ENCODE measurements at regions not wholly inside any gene's neighbourhood (a gene's known extent, or its start where the extent isn't known, plus 50 kb on each side); places are given as distances from the start of the nearest gene placed in this dataset.

DNA sequence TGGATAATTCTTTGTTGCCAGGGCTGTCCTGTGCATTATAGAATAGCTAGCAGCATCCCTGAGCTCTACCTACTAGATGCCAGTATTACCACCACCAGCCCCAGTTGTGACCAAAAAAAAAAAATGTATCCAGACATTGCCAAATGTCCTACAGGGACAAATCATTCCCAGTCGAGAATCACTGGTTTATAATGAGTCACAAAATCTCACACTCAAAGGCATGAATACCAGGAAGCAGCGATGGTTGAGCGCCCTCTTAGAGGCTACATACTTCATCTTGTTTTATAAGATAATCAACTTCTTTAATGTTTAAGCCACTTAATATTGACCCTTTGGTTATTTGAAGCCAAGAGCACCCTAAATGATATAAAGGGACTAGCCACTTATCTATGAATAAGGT is 297.3 kb downstream of the DHX15 start:
- no peak for DNase-seq

- no peak for DNase-seq
These were observed 298.6 kb downstream of the DHX15 start for GRCh38 chr4:24285759-24286158.

- DNase-seq: no peak
These were observed 301.9 kb downstream of the DHX15 start for GRCh38 chr4:24282446-24282845.

GRCh38 chr4:24279911-24280375 is 304.4 kb downstream of the DHX15 start:
- DNase-seq: no peak

DNA sequence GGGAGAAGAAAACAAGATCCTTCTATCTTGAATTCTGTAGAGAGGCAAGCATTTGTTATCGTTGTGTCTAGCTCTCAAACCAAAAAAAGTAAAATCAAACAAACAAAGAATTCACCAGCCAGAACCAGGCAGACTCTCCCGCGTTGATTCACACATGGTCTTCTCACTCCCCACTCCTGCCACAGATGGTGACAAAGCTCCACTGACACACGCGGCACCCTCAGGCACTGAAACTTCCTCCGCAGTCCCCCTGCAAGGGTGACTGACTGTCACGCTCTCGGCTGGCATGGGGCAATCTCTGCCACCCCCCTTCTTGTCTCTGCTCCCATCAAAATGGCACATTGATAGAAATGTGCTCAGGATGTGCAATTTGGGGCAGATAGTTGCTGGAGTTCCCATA is 304.9 kb downstream of the DHX15 start:
- no peak for DNase-seq

DNA sequence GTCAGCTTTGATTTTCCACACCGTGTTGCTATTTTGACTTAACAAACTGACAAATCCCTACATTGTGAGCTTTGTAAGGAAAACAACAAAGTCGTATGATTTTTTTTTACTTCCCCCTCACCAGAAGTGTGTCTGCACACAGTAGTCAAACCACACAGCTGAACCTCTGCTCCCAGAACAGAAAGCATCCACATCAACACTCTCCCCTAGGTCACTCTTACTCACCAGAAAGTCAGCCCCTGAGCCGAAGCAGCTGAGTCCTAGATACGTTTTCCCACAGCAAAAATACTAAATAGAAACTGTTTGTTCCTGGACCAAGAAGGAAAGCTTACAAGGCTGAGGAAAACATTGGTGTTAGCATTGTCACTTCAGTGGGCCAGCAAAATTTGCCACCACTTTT is 305.7 kb downstream of the DHX15 start:
- DNase-seq: no peak

DNA sequence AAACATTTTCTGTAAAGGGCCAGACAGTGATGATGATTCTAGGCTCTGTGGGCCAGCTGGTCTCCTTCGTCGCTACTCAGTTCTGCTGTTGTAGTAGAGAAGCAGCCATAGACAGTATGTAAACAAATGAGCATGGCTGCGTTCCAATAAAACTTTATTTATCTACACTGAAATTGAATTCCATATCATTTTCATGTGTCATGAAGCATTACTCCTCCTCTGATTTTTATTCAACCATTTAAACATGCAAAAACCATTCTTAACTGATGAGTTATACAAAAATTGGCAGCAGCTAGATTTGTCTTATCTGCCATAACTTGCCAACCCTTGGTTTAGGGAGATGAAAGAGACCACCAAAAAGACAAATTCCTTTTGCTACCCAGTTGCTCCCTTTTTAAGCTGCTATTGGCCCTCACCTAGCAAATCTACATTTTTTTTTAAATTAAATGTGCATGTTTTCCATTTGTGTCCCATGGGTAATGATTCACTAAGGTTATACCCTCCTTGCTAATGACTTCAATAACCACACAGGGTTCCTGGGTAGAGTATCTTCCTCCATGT is 309.9 kb downstream of the DHX15 start:
- no peak for DNase-seq

DNA sequence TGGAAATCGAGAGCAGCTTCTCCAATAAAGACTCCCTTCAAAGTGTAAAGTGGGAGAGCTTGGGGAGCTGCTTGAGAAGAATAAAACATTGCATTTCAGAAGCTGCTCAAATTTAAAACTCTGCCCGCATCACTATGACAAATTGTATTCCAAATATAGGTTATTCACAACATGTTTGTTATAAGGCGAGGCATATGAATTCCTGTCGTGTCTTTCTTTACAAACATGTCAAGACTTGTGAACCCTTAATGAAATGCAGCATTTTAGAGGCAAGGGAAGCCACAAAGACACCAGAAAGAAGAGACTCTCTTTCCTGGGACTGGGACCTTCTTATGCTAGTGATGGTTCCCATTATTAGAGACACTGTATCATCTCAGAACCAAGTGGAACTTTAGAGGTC is 311.2 kb downstream of the DHX15 start:
- no peak for DNase-seq

- DNase-seq: no peak
These were observed 317.2 kb downstream of the DHX15 start for GRCh38 chr4:24266951-24267722.

DNA sequence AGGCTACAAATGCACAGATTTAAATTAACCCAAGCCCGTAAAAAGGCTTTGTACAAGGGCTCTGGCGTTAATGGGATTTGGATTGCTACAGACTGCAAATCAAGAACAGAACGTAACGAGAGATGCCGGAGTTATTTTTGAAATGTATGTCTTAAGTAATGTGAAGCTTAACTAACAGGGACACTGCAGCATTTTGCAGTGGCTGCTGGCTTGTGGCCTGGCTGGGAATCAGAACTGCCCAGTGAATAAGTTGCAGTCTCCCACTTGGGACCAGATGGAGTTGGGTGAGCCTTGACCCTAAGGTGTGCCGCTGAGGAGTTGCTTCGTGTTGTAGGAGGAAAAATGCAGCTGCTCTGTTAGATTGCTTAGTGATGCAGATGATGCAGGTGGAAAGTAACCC is 318.4 kb downstream of the DHX15 start:
- no peak for DNase-seq

DNA sequence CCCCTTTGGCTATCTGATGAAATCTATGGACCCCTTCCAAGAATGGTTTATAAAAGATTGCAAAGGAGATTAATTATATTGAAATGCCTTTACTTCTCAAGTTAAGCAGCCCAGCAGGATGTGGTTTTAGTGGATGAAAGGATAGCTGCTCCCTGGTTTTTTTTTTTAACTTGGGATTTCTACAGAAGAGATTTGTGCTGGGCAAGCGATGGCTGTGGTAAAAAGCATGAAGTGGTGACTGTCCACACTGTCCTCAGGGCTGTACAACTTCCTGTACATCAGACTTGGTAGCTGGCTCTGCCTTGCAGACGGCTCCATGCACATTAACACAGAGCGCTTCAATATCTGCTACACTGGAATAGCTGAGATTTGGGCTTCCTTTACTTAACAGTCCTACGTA is 321.7 kb downstream of the DHX15 start:
- DNase-seq: no peak

DNA sequence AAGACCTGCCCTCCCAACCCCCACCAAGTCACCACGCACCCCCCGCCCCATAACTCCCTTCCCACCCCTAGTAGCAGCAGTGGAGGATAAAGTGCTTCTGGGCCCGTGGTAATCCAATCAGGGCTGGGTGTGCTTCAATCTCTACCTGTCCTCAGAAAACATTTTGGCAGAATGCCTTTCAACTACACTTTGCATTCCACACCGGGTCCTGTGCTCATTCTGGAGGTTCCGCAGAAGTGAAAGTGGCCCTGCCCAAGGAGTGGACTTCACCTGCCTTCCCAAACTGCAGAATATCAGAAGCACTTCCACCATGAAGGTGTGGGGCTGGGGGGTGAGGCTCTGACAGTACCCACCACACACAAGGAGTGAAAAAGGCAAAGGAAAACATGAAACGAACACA is 322.3 kb downstream of the DHX15 start:
- DNase-seq: no peak

DNA sequence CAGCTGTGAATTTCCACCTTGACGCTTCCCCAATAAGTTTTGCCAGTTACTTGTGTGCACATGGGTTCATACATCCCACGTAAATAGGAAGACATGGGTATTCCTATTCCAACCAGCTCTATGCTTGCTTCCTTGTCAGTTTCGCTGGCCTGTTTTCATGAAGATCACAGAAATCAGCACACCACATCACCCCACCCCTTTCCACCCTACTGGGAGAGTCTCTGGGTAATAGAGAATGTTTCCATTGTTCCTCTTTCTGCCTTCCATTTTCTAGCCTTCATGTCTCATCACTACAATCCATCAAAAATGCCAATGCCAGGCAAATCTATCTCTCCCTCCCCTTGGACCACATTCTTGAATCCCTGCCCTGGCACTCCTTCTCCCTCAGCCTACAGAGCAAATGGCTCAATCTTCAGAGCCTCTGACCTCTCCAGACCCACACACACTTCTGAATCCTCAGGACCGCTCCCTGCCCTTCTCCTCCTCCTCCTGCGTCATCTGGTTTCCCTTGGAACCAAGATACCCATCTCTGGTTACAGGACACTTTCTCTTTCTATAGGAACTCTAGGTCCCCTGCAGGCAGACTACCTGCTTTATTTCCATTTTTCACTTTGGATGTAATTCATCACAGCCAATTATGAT is 323.3 kb downstream of the DHX15 start:
- DNase-seq: no peak

DNA sequence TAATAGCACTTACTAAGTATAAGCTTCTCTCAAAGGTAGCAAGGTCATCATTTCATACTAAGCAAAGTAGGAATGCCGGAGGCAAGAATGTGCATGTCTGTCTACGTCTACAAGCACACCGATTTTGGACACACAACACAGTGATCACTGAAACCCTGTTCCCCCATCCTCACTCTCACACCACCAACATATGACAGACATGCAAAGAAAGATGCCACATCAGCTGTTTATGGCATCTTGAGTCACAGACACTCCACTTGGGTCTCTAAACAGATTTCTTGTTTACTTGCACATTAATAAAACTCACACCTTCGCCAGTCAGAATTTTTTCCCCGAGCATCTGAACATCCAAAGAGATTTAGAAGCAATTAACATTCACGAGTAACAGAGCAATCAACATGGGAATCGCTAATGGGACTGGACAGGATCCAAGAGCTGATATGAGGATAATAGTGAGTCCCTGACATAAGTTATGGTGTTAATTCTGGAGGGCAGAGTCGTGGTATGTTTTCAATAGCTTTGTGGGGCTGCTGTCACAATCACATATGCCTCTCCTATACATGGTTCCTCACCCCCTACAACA is 324.1 kb downstream of the DHX15 start:
- DNase-seq: no peak

GRCh38 chr4:24256547-24256946 is 327.8 kb downstream of the DHX15 start:
- no peak for DNase-seq

- DNase-seq: no peak
These were observed 328.3 kb downstream of the DHX15 start for GRCh38 chr4:24256066-24256465.

GRCh38 chr4:24252121-24252520 is 332.2 kb downstream of the DHX15 start:
- no peak for DNase-seq

DNA sequence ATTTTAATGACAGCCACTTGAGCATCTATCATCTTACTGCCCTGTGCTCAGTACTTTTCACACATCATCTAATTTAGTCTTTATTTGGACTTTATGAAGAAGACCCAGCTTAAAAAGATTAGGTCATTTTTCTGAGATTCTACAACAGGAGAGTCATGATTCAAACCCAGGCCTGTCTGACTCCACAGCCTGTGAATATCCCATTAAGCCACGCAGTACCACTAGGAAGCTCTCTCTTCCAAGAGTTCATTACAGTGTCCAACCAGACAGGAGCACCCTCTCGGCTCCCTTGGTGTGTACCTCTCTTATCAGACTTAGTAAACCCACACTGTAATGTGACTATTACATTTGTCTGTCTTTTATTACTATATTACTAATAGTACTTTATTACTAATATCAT is 332.8 kb downstream of the DHX15 start:
- DNase-seq: no peak

DNA sequence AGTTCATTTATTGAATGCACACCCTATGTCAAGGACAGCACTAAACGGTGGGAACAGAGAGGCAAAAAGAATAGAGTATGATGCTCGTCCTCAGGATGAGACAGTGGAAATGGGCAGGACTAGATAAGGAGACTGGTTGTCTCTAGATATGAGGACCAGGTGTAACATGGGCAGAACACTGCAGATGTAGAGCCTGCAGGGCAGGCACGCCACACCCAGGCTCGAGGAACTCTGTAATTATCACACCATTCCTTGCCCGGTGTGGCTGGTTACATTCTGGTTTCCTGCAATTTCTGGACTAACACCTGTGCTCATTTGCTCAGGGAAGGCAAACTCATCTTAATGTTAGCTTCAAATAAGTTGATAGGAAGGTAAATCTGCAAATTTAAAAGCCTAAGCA is 334.4 kb downstream of the DHX15 start:
- DNase-seq: no peak

- no peak for DNase-seq
These were observed 335.4 kb downstream of the DHX15 start for GRCh38 chr4:24248674-24249630.

DNA sequence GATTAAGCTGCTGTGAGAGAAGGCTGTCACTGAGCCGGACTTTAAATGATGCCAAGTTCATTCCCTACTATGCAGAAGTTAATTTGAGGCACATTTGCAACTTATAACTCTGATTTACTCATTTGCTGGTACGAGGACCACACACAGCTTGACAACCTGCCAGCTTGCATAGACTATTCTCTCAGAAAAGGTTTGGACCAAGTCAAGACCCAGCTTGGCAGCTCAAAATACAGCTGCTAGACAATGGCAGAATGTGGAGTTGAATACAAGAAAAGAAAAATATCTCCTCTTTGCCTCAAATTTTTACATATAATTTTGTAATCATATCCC is 338.9 kb downstream of the DHX15 start:
- no peak for DNase-seq
